SK-N-SH (cell line): ENCODE measurements at regions not wholly inside any gene's neighbourhood (a gene's known extent, or its start where the extent isn't known, plus 50 kb on each side); places are given as distances from the start of the nearest gene placed in this dataset.

Experiments used
- CTCF ChIA-PET: fragments of 300-600, 350-600 bp; formaldehyde crosslinking; extraction: SDS; loops from one replicate; lab custom pipeline; 2021; lab: Yijun Ruan, JAX
- POLR2A ChIA-PET: fragments of 350-600 bp; sonication (Branson Sonifier 250); formaldehyde crosslinking; extraction: SDS; loops from one replicate; lab custom pipeline; 2020; ENCODE audit warnings: antibody characterized with exemption, inconsistent platforms; lab: Yijun Ruan, JAX
- DNase-seq: peaks from one replicate; pipeline ENCODE4 v3.0.0; 2012
- H2AFZ ChIP-seq: fragments of 200-600 bp; sonication (generic); 2 replicates; pipeline ENCODE4 v1.8.1; 2016; ENCODE audit warnings: antibody characterized with exemption, mild to moderate bottlenecking, low read depth
- H3F3A ChIP-seq: fragments of 200-600 bp; sonication (generic); replicated peaks from 2 replicates; pipeline ENCODE3; 2016; ENCODE audit warnings: antibody characterized with exemption, mild to moderate bottlenecking; ENCODE audit not compliant: insufficient read depth
- H3K27ac ChIP-seq, 2 experiments: fragments of 200-500 bp in 1 of 2; fragments of 200-600 bp in 1 of 2; sonication (Bioruptor generic) in 1 of 2; sonication (generic), shearing (Covaris generic) in 1 of 2; 2 replicates each; pipeline versions ENCODE4 v1.5.1 to v1.6.1; 2014 to 2016; ENCODE audit warnings: low read depth in 2 of 2, inconsistent platforms in 1 of 2, low read length in 1 of 2, mild to moderate bottlenecking in 1 of 2, mixed read lengths in 1 of 2
- H3K27me3 ChIP-seq: fragments of 200-600 bp; sonication (generic), shearing (Covaris generic); 2 replicates; pipeline ENCODE4 v1.6.1; 2016; ENCODE audit warnings: mixed run types; ENCODE audit not compliant: insufficient read depth
- H3K36me3 ChIP-seq, 2 experiments: fragments of 200-500 bp in 1 of 2; fragments of 200-600 bp in 1 of 2; sonication (Bioruptor generic) in 1 of 2; sonication (generic) in 1 of 2; replicated peaks in 1 of 2; 2 replicates each; pipeline versions ENCODE3 to v1.5.1; 2014 to 2016; ENCODE audit warnings: low read length in 1 of 2, mild to moderate bottlenecking in 1 of 2; ENCODE audit not compliant: insufficient read depth in 2 of 2, control insufficient read depth in 1 of 2
- H3K4me1 ChIP-seq, 2 experiments: fragments of 200-500 bp in 1 of 2; fragments of 200-600 bp in 1 of 2; sonication (Bioruptor generic) in 1 of 2; sonication (generic), shearing (Covaris generic) in 1 of 2; 2 replicates each; pipeline versions ENCODE4 v1.5.1 to v1.6.1; 2014 to 2016; ENCODE audit warnings: low read depth in 1 of 2, low read length in 1 of 2, mixed run types in 1 of 2; ENCODE audit not compliant: insufficient read depth in 2 of 2, control insufficient read depth in 1 of 2
- H3K4me2 ChIP-seq: fragments of 200-600 bp; sonication (generic), shearing (Covaris generic); 2 replicates; pipeline ENCODE4 v1.6.1; 2017; ENCODE audit warnings: mixed run types
- H3K4me3 ChIP-seq, 2 experiments: fragments of 200-500 bp in 1 of 2; fragments of 200-600 bp in 1 of 2; sonication (Bioruptor generic) in 1 of 2; sonication (generic), shearing (Covaris generic) in 1 of 2; 2 replicates each; pipeline versions ENCODE4 v1.5.1 to v1.8.1; 2014 to 2016; ENCODE audit warnings: low read depth in 2 of 2, inconsistent platforms in 1 of 2, low read length in 1 of 2, mild to moderate bottlenecking in 1 of 2, mixed read lengths in 1 of 2, moderate library complexity in 1 of 2
- H3K79me2 ChIP-seq: fragments of 200-600 bp; sonication (generic); 2 replicates; pipeline ENCODE4 v1.8.1; 2017; ENCODE audit warnings: mild to moderate bottlenecking; ENCODE audit not compliant: insufficient read depth
- H3K9ac ChIP-seq: fragments of 200-600 bp; sonication (generic); 2 replicates; pipeline ENCODE4 v1.6.1; 2017; ENCODE audit warnings: mixed run types
- H3K9me2 ChIP-seq: fragments of 200-600 bp; sonication (generic); 2 replicates; pipeline ENCODE4 v1.6.1; 2017; ENCODE audit warnings: mixed run types
- H3K9me3 ChIP-seq: fragments of 200-600 bp; sonication (generic); 2 replicates; pipeline ENCODE4 v1.6.1; 2017; ENCODE audit warnings: mixed run types, mild to moderate bottlenecking, moderate library complexity
- H4K20me1 ChIP-seq: fragments of 200-600 bp; sonication (generic); 2 replicates; pipeline ENCODE4 v1.6.1; 2017; ENCODE audit warnings: mild to moderate bottlenecking, mixed run types; ENCODE audit not compliant: insufficient read depth
- CHD2 ChIP-seq: fragments of 150-350 bp; IDR thresholded peaks from 2 replicates; pipeline ENCODE4 v1.6.1; 2018; ENCODE audit warnings: low read length; ENCODE audit not compliant: partially characterized antibody
- EP300 ChIP-seq, 2 experiments: IDR thresholded peaks; 2 replicates each; pipeline versions ENCODE4 v1.4.0 to v1.6.1; 2012; ENCODE audit warnings: borderline replicate concordance in 1 of 2, low read depth in 1 of 2, low read length in 1 of 2
- EZH2phosphoT487 ChIP-seq: fragments of 200-600 bp; sonication (generic); IDR thresholded peaks from 2 replicates; pipeline ENCODE4 v1.6.1; 2017; ENCODE audit warnings: low read depth, mixed run types, mild to moderate bottlenecking, antibody characterized with exemption, moderate library complexity, borderline replicate concordance
- GABPA ChIP-seq: IDR thresholded peaks from 2 replicates; pipeline ENCODE4 v1.4.0; 2012; ENCODE audit warnings: low read depth, mild to moderate bottlenecking
- GATA2 ChIP-seq: sonication (generic); formaldehyde crosslinking; IDR thresholded peaks from 2 replicates; pipeline ENCODE4 v1.5.0; 2020; ENCODE audit warnings: mild to moderate bottlenecking, missing genetic modification reagents
- MXI1 ChIP-seq: IDR thresholded peaks from 2 replicates; pipeline ENCODE4 v1.6.1; 2012; ENCODE audit warnings: mild to moderate bottlenecking, low read depth, low read length, improper control_type of control experiment
- POLR2AphosphoS5 ChIP-seq: IDR thresholded peaks from 2 replicates; pipeline ENCODE4 v1.6.1; 2012; ENCODE audit warnings: low read depth, low read length
- RAD21 ChIP-seq: IDR thresholded peaks from 2 replicates; pipeline ENCODE4 v1.6.1; 2012; ENCODE audit warnings: mild to moderate bottlenecking, low read length
- RXRA ChIP-seq: IDR thresholded peaks from 2 replicates; pipeline ENCODE4 v1.4.0; 2012; ENCODE audit warnings: low read depth, mild to moderate bottlenecking, borderline replicate concordance
- SMC3 ChIP-seq: IDR thresholded peaks from 2 replicates; pipeline ENCODE4 v1.6.1; 2012; ENCODE audit warnings: low read depth, low read length, improper control_type of control experiment
- TCF12 ChIP-seq: IDR thresholded peaks from 2 replicates; pipeline ENCODE4 v1.4.0; 2012
- TEAD4 ChIP-seq: IDR thresholded peaks from 2 replicates; pipeline ENCODE4 v1.4.0; 2012; ENCODE audit warnings: mild to moderate bottlenecking, borderline replicate concordance; ENCODE audit not compliant: insufficient read depth
- YY1 ChIP-seq: IDR thresholded peaks from 2 replicates; pipeline ENCODE4 v1.4.0; 2012; ENCODE audit warnings: low read depth, mild to moderate bottlenecking
- WGBS: methylation state at CpG from one replicate; pipeline ENCODE4 v1.1.6; 2017; ENCODE audit warnings: low lambda C conversion rate; 5-methylcytosine and 5-hydroxymethylcytosine counted together
- TF ChIP-seq, protein P1 (sequence below): IDR thresholded peaks from 2 replicates; pipeline ENCODE4 v1.4.0; 2012; ENCODE audit warnings: low read depth
- TF ChIP-seq, protein P2 (sequence below): fragments of 150-350 bp; IDR thresholded peaks from 2 replicates; pipeline ENCODE4 v1.6.1; 2017; ENCODE audit warnings: antibody characterized with exemption, low read length, low read depth, borderline replicate concordance
- TF ChIP-seq, protein P3 (sequence below): fragments of 150-350 bp; IDR thresholded peaks from 2 replicates; pipeline ENCODE4 v1.6.1; 2016; ENCODE audit warnings: mild to moderate bottlenecking, low read depth, low read length
- TF ChIP-seq, protein P4 (sequence below): IDR thresholded peaks from 2 replicates; pipeline ENCODE4 v1.4.0; 2012; ENCODE audit warnings: low read depth, borderline replicate concordance
- TF ChIP-seq, protein P5 (sequence below): IDR thresholded peaks from 2 replicates; pipeline ENCODE4 v1.4.0; 2012; ENCODE audit warnings: low read depth, borderline replicate concordance
- TF ChIP-seq, protein P6 (sequence below): IDR thresholded peaks from 2 replicates; pipeline ENCODE4 v1.6.1; 2012; ENCODE audit warnings: mild to moderate bottlenecking, low read depth, low read length, moderate library complexity

DNA sequence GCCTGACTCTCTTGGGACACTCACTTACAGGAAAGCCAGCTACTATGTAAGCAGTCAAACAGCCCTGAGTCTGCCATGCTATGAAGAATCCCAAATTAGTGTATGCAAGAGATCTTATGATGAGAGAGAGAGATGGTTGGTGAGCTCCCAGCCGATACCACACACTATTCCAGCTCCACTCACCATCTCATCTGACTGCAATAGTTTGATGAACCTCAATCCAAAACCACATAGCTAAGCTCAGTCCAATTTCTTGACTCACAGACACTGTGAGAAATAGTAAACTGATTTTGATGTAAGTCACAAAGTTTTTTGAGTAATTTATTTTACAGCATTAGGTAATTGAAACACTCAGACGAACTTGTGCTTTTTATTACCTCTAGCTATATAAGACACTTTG is 441.4 kb downstream of the COL12A1 start:
- no peaks in the 10 kb centered on the region for H3K36me3 ChIP-seq
- WGBS, result 3% methylated on average over 2 of the region's 2 CpGs
- no peaks in the 10 kb centered on the region for H4K20me1 ChIP-seq
- TF ChIP-seq SMC3, result no peak
- no peak overlapping the region for H3K9ac ChIP-seq
- no peaks in the 10 kb centered on the region for H3K79me2 ChIP-seq
- H3K27me3 ChIP-seq, result no peaks in the 10 kb centered on the region; the same call in 1 of the 2 replicates
- DNase-seq, result no peak
- no peaks in the 10 kb centered on the region for H3K9me3 ChIP-seq
- H3F3A ChIP-seq, result no peaks in the 10 kb centered on the region
- no peaks in the 10 kb centered on the region for H3K4me1 ChIP-seq
- no peak overlapping the region for H3K4me3 ChIP-seq
- no peaks in the 10 kb centered on the region for H3K9me2 ChIP-seq
- no peak overlapping the region for H3K27ac ChIP-seq
- no peak overlapping the region for H2AFZ ChIP-seq
- no peak overlapping the region for H3K4me2 ChIP-seq
- CTCF ChIA-PET, result no interaction called here
- POLR2A ChIA-PET, result no interaction called here

DNA sequence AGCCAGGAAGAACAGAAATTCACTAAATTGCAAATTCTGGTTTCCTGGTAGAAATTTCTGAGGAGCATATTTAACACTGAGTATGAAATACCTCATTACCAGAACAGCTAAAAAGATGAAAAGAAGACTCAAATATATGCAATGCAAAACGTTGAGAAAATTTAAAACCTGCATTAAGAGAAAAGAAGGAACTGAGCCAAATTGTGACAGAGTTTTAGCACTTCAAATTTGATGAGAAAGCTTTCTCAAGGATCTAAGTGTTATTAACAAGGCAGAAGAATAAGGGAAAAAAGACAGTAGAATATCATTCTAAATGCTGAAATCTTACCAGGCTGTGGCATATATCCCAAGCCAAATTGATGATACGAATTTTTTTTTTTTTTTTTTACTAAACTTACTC is 443.0 kb downstream of the COL12A1 start:
- no peaks in the 10 kb centered on the region for H3K9me3 ChIP-seq
- DNase-seq, result no peak
- no peaks in the 10 kb centered on the region for H3K9me2 ChIP-seq
- no peak overlapping the region for H3K27ac ChIP-seq
- no peaks in the 10 kb centered on the region for H3K79me2 ChIP-seq
- H2AFZ ChIP-seq, result no peak overlapping the region
- ChIA-PET CTCF (interaction anchor here (0.6 to 1.2 kb wide), 2 partner anchors 9 to 282 kb away, joined by 3 read pairs; no protein-coding TSS in a partner anchor), POLR2A (no interaction called here)
- no peak for TF ChIP-seq GATA2 (CRISPR knock-in tag)
- TF ChIP-seq CHD2, result no peak
- TF ChIP-seq EP300 (IDR thresholded peaks at IDR 0.05; ENCODE audit: borderline replicate concordance in 1 of 2, low read depth in 1 of 2, low read length in 1 of 2), result no peak
- TF ChIP-seq, protein P1, sequence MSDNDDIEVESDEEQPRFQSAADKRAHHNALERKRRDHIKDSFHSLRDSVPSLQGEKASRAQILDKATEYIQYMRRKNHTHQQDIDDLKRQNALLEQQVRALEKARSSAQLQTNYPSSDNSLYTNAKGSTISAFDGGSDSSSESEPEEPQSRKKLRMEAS, result no peak
- TF ChIP-seq, protein P2, sequence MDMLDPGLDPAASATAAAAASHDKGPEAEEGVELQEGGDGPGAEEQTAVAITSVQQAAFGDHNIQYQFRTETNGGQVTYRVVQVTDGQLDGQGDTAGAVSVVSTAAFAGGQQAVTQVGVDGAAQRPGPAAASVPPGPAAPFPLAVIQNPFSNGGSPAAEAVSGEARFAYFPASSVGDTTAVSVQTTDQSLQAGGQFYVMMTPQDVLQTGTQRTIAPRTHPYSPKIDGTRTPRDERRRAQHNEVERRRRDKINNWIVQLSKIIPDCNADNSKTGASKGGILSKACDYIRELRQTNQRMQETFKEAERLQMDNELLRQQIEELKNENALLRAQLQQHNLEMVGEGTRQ, result no peak
- no peak for TF ChIP-seq POLR2AphosphoS5
- TF ChIP-seq GABPA, result no peak
- TF ChIP-seq RAD21, result no peak
- TF ChIP-seq, protein P3, sequence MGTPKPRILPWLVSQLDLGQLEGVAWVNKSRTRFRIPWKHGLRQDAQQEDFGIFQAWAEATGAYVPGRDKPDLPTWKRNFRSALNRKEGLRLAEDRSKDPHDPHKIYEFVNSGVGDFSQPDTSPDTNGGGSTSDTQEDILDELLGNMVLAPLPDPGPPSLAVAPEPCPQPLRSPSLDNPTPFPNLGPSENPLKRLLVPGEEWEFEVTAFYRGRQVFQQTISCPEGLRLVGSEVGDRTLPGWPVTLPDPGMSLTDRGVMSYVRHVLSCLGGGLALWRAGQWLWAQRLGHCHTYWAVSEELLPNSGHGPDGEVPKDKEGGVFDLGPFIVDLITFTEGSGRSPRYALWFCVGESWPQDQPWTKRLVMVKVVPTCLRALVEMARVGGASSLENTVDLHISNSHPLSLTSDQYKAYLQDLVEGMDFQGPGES, result no peak
- TF ChIP-seq MXI1, result no peak
- TF ChIP-seq TEAD4, result no peak
- no peak for TF ChIP-seq EZH2phosphoT487
- no peak for TF ChIP-seq TCF12
- TF ChIP-seq, protein P4, sequence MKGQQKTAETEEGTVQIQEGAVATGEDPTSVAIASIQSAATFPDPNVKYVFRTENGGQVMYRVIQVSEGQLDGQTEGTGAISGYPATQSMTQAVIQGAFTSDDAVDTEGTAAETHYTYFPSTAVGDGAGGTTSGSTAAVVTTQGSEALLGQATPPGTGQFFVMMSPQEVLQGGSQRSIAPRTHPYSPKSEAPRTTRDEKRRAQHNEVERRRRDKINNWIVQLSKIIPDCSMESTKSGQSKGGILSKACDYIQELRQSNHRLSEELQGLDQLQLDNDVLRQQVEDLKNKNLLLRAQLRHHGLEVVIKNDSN, result no peak
- TF ChIP-seq, protein P5, sequence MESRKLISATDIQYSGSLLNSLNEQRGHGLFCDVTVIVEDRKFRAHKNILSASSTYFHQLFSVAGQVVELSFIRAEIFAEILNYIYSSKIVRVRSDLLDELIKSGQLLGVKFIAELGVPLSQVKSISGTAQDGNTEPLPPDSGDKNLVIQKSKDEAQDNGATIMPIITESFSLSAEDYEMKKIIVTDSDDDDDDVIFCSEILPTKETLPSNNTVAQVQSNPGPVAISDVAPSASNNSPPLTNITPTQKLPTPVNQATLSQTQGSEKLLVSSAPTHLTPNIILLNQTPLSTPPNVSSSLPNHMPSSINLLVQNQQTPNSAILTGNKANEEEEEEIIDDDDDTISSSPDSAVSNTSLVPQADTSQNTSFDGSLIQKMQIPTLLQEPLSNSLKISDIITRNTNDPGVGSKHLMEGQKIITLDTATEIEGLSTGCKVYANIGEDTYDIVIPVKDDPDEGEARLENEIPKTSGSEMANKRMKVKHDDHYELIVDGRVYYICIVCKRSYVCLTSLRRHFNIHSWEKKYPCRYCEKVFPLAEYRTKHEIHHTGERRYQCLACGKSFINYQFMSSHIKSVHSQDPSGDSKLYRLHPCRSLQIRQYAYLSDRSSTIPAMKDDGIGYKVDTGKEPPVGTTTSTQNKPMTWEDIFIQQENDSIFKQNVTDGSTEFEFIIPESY, result no peak
- TF ChIP-seq RXRA, result no peak
- TF ChIP-seq YY1, result no peak
- TF ChIP-seq, protein P6, sequence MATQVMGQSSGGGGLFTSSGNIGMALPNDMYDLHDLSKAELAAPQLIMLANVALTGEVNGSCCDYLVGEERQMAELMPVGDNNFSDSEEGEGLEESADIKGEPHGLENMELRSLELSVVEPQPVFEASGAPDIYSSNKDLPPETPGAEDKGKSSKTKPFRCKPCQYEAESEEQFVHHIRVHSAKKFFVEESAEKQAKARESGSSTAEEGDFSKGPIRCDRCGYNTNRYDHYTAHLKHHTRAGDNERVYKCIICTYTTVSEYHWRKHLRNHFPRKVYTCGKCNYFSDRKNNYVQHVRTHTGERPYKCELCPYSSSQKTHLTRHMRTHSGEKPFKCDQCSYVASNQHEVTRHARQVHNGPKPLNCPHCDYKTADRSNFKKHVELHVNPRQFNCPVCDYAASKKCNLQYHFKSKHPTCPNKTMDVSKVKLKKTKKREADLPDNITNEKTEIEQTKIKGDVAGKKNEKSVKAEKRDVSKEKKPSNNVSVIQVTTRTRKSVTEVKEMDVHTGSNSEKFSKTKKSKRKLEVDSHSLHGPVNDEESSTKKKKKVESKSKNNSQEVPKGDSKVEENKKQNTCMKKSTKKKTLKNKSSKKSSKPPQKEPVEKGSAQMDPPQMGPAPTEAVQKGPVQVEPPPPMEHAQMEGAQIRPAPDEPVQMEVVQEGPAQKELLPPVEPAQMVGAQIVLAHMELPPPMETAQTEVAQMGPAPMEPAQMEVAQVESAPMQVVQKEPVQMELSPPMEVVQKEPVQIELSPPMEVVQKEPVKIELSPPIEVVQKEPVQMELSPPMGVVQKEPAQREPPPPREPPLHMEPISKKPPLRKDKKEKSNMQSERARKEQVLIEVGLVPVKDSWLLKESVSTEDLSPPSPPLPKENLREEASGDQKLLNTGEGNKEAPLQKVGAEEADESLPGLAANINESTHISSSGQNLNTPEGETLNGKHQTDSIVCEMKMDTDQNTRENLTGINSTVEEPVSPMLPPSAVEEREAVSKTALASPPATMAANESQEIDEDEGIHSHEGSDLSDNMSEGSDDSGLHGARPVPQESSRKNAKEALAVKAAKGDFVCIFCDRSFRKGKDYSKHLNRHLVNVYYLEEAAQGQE, result no peak
- H3K4me1 ChIP-seq, result no peaks in the 10 kb centered on the region
- no peak overlapping the region for H3K4me3 ChIP-seq
- no peaks in the 10 kb centered on the region for H4K20me1 ChIP-seq
- 0% methylated on average over 2 of the region's 2 CpGs for WGBS
- no peaks in the 10 kb centered on the region for H3F3A ChIP-seq
- no peak overlapping the region for H3K4me2 ChIP-seq
- H3K27me3 ChIP-seq, result no peaks in the 10 kb centered on the region; the same call in 1 of the 2 replicates
- no peak overlapping the region for H3K9ac ChIP-seq
- no peaks in the 10 kb centered on the region for H3K36me3 ChIP-seq
